ENCODE measurements at regions not wholly inside any gene's neighbourhood (a gene's known extent, or its start where the extent isn't known, plus 50 kb on each side); places are given as distances from the start of the nearest gene placed in this dataset.

- ATAC-seq (no peak), DNase-seq (ENCODE audit: low spot score) (peak; percentile 18)
- intact Hi-C loops (cut with DNase I): no loop called here
These were observed 49.9 kb upstream of the HS6ST1 start for GRCh38 chr2:128368437-128369107.

- DNase-seq (ENCODE audit: low spot score) (peak; percentile 59), ATAC-seq (peak; percentile 66)
- intact Hi-C loops (cut with DNase I): no loop called here
These were observed 50.5 kb upstream of the HS6ST1 start for GRCh38 chr2:128369108-128369555.

GRCh38 chr2:128369602-128370467 is 51.2 kb upstream of the HS6ST1 start:
- ATAC-seq (no peak), DNase-seq (ENCODE audit: low spot score) (peak; percentile 40)
- intact Hi-C loops (cut with DNase I): no loop called here

- ATAC-seq: no peak
- DNase-seq (ENCODE audit: low spot score): peak; percentile 51
- intact Hi-C loops (cut with DNase I): no loop called here
These were observed 52.0 kb upstream of the HS6ST1 start for GRCh38 chr2:128370468-128371247.

GRCh38 chr2:128371248-128371630 is 52.6 kb upstream of the HS6ST1 start:
- DNase-seq (ENCODE audit: low spot score): peak; percentile 56
- intact Hi-C loops (cut with DNase I): no loop called here
- ATAC-seq: no peak

- DNase-seq (ENCODE audit: low spot score) (peak; percentile 50), ATAC-seq (no peak)
- intact Hi-C loops (cut with DNase I): no loop called here
These were observed 53.1 kb upstream of the HS6ST1 start for GRCh38 chr2:128371648-128372345.

GRCh38 chr2:128372621-128373341 is 54.1 kb upstream of the HS6ST1 start:
- ATAC-seq: no peak
- intact Hi-C loops (cut with DNase I): no loop called here
- DNase-seq (ENCODE audit: low spot score): peak; percentile 53

GRCh38 chr2:128373451-128374000 is 54.9 kb upstream of the HS6ST1 start:
- DNase-seq (ENCODE audit: low spot score): peak; percentile 39
- intact Hi-C loops (cut with DNase I): no loop called here
- ATAC-seq: no peak

GRCh38 chr2:128374001-128374710 is 55.5 kb upstream of the HS6ST1 start:
- DNase-seq (ENCODE audit: low spot score): peak; percentile 52
- intact Hi-C loops (cut with DNase I): no loop called here
- peak; percentile 58 for ATAC-seq

GRCh38 chr2:128374711-128375413 is 56.2 kb upstream of the HS6ST1 start:
- no peak for ATAC-seq
- DNase-seq (ENCODE audit: low spot score): peak; percentile 52
- intact Hi-C loops (cut with DNase I): no loop called here

- intact Hi-C loops (cut with DNase I): no loop called here
- DNase-seq (ENCODE audit: low spot score) (peak; percentile 38), ATAC-seq (no peak)
These were observed 56.8 kb upstream of the HS6ST1 start for GRCh38 chr2:128375454-128375853.

GRCh38 chr2:128376241-128377041 is 57.8 kb upstream of the HS6ST1 start:
- DNase-seq (ENCODE audit: low spot score) (peak; percentile 44), ATAC-seq (no peak)
- intact Hi-C loops (cut with DNase I): no loop called here

- DNase-seq (ENCODE audit: low spot score): peak; percentile 46
- intact Hi-C loops (cut with DNase I): no loop called here
- no peak for ATAC-seq
These were observed 58.6 kb upstream of the HS6ST1 start for GRCh38 chr2:128377071-128377910.

GRCh38 chr2:128378231-128379020 is 59.8 kb upstream of the HS6ST1 start:
- intact Hi-C loops (cut with DNase I): no loop called here

More at GRCh38 chr2:128378231-128379020, 59.8 kb upstream of the HS6ST1 start:
- peak; percentile 53 for DNase-seq (ENCODE audit: low spot score)
- no peak for ATAC-seq

Data from sciatic nerve (tissue), 2 donors.